ENCODE measurements at regions not wholly inside any gene's neighbourhood (a gene's known extent, or its start where the extent isn't known, plus 50 kb on each side); places are given as distances from the start of the nearest gene placed in this dataset.

DNA sequence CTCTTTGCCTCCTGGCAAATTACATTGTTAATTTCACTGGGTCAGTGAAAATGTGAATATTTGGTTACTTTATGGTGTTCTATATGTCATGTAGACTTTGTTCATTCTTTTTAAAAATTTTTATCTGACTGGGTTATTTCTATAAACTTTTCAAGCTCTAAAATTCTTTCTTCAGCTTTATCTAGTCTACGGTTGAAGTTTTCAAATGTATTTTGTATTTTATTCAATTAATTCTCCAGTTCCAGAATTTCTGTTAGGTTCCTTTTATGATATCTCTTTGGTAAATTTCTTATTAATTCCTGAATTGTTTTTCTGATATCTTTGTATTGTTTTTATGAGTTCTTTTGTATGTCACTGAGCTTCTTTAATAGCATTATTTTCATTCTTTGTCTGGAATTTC lies 228.1 kb downstream of the LPIN1 start:
- TF ChIP-seq, protein P1, sequence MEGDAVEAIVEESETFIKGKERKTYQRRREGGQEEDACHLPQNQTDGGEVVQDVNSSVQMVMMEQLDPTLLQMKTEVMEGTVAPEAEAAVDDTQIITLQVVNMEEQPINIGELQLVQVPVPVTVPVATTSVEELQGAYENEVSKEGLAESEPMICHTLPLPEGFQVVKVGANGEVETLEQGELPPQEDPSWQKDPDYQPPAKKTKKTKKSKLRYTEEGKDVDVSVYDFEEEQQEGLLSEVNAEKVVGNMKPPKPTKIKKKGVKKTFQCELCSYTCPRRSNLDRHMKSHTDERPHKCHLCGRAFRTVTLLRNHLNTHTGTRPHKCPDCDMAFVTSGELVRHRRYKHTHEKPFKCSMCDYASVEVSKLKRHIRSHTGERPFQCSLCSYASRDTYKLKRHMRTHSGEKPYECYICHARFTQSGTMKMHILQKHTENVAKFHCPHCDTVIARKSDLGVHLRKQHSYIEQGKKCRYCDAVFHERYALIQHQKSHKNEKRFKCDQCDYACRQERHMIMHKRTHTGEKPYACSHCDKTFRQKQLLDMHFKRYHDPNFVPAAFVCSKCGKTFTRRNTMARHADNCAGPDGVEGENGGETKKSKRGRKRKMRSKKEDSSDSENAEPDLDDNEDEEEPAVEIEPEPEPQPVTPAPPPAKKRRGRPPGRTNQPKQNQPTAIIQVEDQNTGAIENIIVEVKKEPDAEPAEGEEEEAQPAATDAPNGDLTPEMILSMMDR (IDR thresholded peaks at IDR 0.05; ENCODE audit: low read depth, low read length, poor library complexity, severe bottlenecking) = no peak
- TF ChIP-seq EZH2phosphoT487 (IDR thresholded peaks at IDR 0.05; ENCODE audit: borderline replicate concordance, low read length) = no peak
